ENCODE measurements at regions not wholly inside any gene's neighbourhood (a gene's known extent, or its start where the extent isn't known, plus 50 kb on each side); places are given as distances from the start of the nearest gene placed in this dataset.

DNA sequence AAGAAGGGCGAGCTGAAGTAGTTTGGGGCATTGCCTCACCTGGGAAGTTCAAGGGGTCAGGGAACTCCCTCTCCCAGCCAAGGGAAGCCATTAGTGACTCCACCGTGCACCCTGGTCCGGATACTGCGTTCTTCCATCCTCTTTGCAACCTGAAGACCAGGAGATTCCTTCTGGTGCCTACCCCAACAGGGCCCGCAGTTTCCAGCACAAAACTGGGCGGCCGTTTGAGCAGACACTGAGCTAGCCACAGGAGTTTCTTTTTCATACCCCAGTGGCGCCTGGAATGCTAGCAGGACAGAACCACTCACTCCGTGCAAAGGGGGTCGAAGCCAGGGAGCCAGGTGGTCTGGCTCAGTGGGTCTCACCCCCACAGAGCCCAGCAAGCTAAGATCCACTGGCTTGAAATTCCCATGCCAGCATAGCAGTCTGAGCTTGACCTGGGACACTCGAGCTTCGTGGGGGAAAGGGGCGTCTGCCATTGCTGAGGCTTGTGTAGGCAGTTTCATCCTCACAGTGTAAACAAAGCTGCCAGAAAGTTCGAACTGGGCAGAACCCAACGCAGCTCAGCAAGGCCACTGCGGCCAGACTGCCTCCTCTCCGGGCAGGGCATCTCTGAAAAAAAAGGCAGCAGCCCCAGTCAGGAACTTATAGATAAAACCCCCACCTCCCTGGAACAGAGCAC, 1039.4 kb upstream of the IGFBP7 start:
- no peak overlapping the region for H3K27ac ChIP-seq (ENCODE audit: low read depth, low read length)
- H3K4me1 ChIP-seq (ENCODE audit: control insufficient read depth, insufficient read depth, low read length) = no peaks in the 10 kb centered on the region
- no peaks in the 10 kb centered on the region for H3K36me3 ChIP-seq (ENCODE audit: control insufficient read depth, insufficient read depth, low read length)
- H3K4me3 ChIP-seq (ENCODE audit: low read depth, low read length) = no peak overlapping the region
- no peaks in the 10 kb centered on the region for H3K9me3 ChIP-seq (ENCODE audit: control insufficient read depth, insufficient read depth, low read depth, low read length)
- no peaks in the 10 kb centered on the region for H3K27me3 ChIP-seq (ENCODE audit: control insufficient read depth, insufficient read depth, low read length)
- H3K9ac ChIP-seq (ENCODE audit: low read length) = no peak overlapping the region

DNA sequence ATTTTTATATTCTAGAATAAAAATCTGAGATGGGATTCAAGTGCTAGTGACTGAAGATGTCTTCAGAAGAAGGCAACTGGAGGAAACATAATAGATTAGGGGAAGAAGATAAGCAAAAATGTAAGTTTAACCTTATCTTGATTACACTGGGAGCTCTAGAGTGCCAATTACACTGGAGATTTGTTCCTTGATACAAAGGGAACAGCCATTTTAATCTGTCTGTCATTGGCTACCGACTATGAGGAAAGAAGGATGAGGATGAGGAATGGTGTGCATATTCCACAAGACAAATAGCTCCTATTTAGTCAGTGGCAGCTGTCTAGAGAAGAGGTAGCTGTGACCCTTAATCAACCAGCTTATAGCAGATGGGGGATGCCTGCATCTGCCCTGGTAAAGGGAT, 1034.5 kb upstream of the IGFBP7 start:
- H3K9ac ChIP-seq (ENCODE audit: low read length) = no peak overlapping the region
- H3K27me3 ChIP-seq (ENCODE audit: control insufficient read depth, insufficient read depth, low read length) = no peaks in the 10 kb centered on the region
- H3K4me1 ChIP-seq (ENCODE audit: control insufficient read depth, insufficient read depth, low read length) = no peaks in the 10 kb centered on the region
- no peaks in the 10 kb centered on the region for H3K36me3 ChIP-seq (ENCODE audit: control insufficient read depth, insufficient read depth, low read length)
- H3K27ac ChIP-seq (ENCODE audit: low read depth, low read length) = no peak overlapping the region
- no peaks in the 10 kb centered on the region for H3K9me3 ChIP-seq (ENCODE audit: control insufficient read depth, insufficient read depth, low read depth, low read length)
- no peak overlapping the region for H3K4me3 ChIP-seq (ENCODE audit: low read depth, low read length)

DNA sequence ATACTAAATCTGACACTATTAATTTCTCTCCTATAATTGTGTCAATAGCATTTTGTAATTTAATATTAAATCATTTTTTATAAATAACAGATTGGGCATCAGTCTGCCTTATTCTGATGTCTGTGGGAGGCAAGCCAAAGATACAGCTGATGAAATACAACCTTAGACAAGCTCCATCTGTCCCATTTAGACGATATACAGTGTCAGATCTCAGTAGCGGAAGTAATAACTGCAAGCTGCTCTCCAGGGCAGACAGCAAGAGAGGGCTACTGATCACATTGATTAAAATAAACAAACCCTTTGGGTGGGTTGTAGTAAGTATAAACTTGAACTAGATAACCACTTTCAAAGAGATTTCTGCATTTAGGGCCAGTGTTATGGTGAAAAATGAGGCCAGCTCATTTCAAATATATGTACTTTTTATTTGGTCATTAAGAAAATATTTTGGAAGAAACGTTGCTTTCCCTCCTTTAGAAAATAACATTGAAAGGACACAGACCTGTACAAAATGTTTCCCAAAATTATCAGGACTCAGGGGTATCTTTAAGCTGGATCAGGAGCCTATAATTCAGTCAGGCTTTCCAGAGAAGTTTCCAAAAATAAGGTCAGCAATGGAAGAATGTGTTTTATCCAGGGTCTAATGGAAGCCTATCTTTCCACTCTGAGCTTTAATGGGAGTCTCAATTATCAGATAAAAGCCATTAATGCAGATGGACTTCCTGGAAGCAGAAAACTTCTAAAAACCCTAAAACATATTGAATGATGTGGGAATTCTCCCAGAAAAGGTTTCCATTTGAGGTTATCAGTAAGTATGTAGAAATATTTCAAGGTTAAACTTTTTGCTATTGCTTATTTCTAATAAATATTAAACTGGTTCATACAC, 1028.8 kb upstream of the IGFBP7 start:
- Histone ChIP-seq H3K9ac (ENCODE audit: low read length) (no peak overlapping the region), H3K27me3 (ENCODE audit: control insufficient read depth, insufficient read depth, low read length) (no peaks in the 10 kb centered on the region), H3K9me3 (ENCODE audit: control insufficient read depth, insufficient read depth, low read depth, low read length) (no peaks in the 10 kb centered on the region), H3K36me3 (ENCODE audit: control insufficient read depth, insufficient read depth, low read length) (no peaks in the 10 kb centered on the region), H3K4me1 (ENCODE audit: control insufficient read depth, insufficient read depth, low read length) (no peaks in the 10 kb centered on the region), H3K4me3 (ENCODE audit: low read depth, low read length) (no peak overlapping the region), H3K27ac (ENCODE audit: low read depth, low read length) (no peak overlapping the region)

DNA sequence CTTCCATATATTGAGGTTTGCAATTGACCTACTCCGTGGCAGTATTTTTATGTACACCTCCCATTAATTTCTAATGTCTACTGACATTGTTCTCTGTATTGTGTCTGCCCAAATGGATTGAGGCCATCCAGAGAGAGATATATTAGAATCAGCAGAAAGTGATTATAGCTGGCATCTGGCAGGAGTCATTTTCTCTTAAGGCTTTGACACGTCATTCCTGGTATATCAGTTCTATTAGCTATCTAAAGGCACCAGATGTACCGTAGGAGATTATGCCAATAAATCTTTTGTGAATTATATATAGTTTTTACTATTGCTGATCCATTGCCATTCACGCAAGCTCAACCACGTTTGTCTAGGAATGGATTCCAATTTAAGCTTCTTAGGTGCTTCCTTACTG, 1026.4 kb upstream of the IGFBP7 start:
- no peaks in the 10 kb centered on the region for H3K9me3 ChIP-seq (ENCODE audit: control insufficient read depth, insufficient read depth, low read depth, low read length)
- no peak overlapping the region for H3K9ac ChIP-seq (ENCODE audit: low read length)
- H3K4me1 ChIP-seq (ENCODE audit: control insufficient read depth, insufficient read depth, low read length) = 0 out of 2 replicates have a peak, but pooled peaks cover 2% of the 10 kb centered on the region
- H3K27ac ChIP-seq (ENCODE audit: low read depth, low read length) = no peak overlapping the region
- H3K27me3 ChIP-seq (ENCODE audit: control insufficient read depth, insufficient read depth, low read length) = no peaks in the 10 kb centered on the region
- no peak overlapping the region for H3K4me3 ChIP-seq (ENCODE audit: low read depth, low read length)
- no peaks in the 10 kb centered on the region for H3K36me3 ChIP-seq (ENCODE audit: control insufficient read depth, insufficient read depth, low read length)

DNA sequence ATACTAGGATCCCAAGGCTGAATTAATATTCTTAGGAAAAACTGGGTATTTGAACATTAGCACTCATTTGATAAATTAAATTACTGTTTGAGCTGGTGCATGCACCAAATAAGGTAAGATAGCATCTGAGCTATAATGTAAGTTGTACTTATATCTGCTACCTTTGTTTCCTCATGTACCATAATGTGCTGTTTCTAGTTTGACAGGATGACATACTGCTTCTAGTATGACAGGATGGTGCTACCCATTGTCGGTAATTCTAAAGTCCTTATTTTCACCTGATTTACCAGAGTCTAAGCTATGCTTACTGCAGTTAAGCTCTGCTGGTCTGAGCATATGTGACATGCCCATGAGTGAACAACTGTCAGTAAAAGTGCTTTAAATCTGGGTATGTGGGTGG, 1017.5 kb upstream of the IGFBP7 start:
- no peak overlapping the region for H3K9ac ChIP-seq (ENCODE audit: low read length)
- no peaks in the 10 kb centered on the region for H3K27me3 ChIP-seq (ENCODE audit: control insufficient read depth, insufficient read depth, low read length)
- H3K36me3 ChIP-seq (ENCODE audit: control insufficient read depth, insufficient read depth, low read length) = no peaks in the 10 kb centered on the region
- H3K4me3 ChIP-seq (ENCODE audit: low read depth, low read length) = no peak overlapping the region
- no peaks in the 10 kb centered on the region for H3K9me3 ChIP-seq (ENCODE audit: control insufficient read depth, insufficient read depth, low read depth, low read length)
- H3K4me1 ChIP-seq (ENCODE audit: control insufficient read depth, insufficient read depth, low read length) = 0 out of 2 replicates have a peak, but pooled peaks cover 2% of the 10 kb centered on the region
- no peak overlapping the region for H3K27ac ChIP-seq (ENCODE audit: low read depth, low read length)

DNA sequence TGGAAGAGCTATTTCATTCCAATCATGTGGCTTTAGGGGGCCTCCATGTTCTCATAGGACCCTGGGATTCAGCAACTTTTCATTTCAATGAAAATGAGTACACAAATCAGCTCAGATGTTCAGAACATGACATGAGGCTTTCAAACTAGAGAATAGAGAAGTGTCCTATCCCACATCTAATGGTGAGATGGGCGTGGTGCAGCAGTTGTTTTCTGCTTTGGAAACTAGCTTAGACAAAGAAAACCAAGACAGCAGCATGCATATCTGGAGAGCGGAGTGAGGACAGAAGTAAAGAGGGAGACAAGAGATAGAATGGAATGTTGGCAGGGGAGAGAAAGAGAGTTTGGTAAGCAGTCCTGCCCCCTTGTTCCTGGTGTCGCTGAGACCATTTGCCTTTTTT, 1009.1 kb upstream of the IGFBP7 start:
- Histone ChIP-seq H3K9me3 (ENCODE audit: control insufficient read depth, insufficient read depth, low read depth, low read length) (no peaks in the 10 kb centered on the region), H3K27me3 (ENCODE audit: control insufficient read depth, insufficient read depth, low read length) (no peaks in the 10 kb centered on the region), H3K36me3 (ENCODE audit: control insufficient read depth, insufficient read depth, low read length) (no peaks in the 10 kb centered on the region), H3K9ac (ENCODE audit: low read length) (no peak overlapping the region), H3K27ac (ENCODE audit: low read depth, low read length) (no peak overlapping the region), H3K4me1 (ENCODE audit: control insufficient read depth, insufficient read depth, low read length) (no peaks in the 10 kb centered on the region), H3K4me3 (ENCODE audit: low read depth, low read length) (no peak overlapping the region)

DNA sequence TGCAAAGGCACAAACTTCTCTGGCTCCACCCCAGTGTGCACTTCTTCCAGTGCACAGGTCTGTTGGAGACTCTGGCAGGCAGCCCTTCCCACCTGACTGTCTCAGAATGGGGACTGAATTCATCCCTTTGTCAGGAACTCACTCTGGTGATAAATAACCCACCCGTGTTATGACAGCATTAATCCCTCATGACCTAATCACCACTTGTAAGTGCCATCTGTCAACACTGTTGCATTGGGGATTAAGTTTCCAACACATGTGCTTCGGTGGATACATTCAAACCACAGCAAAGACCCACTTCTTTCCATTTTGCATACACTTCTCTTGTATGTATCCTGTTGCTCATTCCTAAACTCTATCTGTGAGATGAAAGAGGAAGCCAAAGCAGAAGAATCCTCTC, 1002.9 kb upstream of the IGFBP7 start:
- H3K4me1 ChIP-seq (ENCODE audit: control insufficient read depth, insufficient read depth, low read length) = no peaks in the 10 kb centered on the region
- H3K27me3 ChIP-seq (ENCODE audit: control insufficient read depth, insufficient read depth, low read length) = no peaks in the 10 kb centered on the region
- no peak overlapping the region for H3K4me3 ChIP-seq (ENCODE audit: low read depth, low read length)
- no peaks in the 10 kb centered on the region for H3K36me3 ChIP-seq (ENCODE audit: control insufficient read depth, insufficient read depth, low read length)
- no peaks in the 10 kb centered on the region for H3K9me3 ChIP-seq (ENCODE audit: control insufficient read depth, insufficient read depth, low read depth, low read length)
- no peak overlapping the region for H3K27ac ChIP-seq (ENCODE audit: low read depth, low read length)
- no peak overlapping the region for H3K9ac ChIP-seq (ENCODE audit: low read length)

DNA sequence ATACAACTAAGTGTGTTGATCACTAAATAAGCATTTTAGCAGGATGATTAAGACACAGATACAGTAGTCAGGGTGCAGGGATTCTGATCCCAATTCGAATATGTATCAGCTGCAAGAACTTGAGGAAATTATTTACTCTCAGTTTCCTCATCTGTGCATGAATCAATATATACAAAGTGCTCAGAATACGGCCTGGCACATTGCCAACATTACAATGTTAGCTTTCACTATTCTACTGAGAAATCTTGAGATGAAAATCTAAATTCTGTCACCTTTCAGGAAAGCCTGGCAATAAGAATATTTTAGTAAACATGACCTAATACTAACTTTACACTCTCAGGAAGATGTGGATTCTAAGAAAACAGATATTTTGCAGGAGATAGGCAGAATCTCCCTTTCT, 1001.6 kb upstream of the IGFBP7 start:
- Histone ChIP-seq H3K9me3 (ENCODE audit: control insufficient read depth, insufficient read depth, low read depth, low read length) (no peaks in the 10 kb centered on the region), H3K4me1 (ENCODE audit: control insufficient read depth, insufficient read depth, low read length) (no peaks in the 10 kb centered on the region), H3K4me3 (ENCODE audit: low read depth, low read length) (no peak overlapping the region), H3K27ac (ENCODE audit: low read depth, low read length) (no peak overlapping the region), H3K36me3 (ENCODE audit: control insufficient read depth, insufficient read depth, low read length) (no peaks in the 10 kb centered on the region), H3K27me3 (ENCODE audit: control insufficient read depth, insufficient read depth, low read length) (no peaks in the 10 kb centered on the region), H3K9ac (ENCODE audit: low read length) (no peak overlapping the region)

DNA sequence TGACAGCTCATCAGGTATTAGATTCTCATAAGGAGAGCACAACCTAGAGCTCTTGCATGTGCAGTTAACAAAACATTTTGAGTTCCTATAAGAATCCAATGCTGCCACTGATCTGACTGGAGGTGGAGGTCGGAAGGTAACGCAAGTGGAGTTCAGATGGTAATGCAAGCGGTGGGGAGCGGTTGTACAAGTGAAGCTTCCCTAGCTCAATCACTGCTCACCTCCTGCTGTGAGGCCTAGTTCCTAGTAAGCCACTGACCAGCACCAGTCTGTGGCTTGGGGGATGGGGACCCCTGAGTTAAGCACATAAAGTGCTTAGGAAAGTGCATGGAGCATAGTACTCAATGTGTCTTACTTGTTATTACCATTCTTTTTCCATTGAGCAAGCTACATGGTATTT, 983.2 kb upstream of the IGFBP7 start:
- Histone ChIP-seq H3K9ac (ENCODE audit: low read length) (no peak overlapping the region), H3K36me3 (ENCODE audit: control insufficient read depth, insufficient read depth, low read length) (no peaks in the 10 kb centered on the region), H3K27me3 (ENCODE audit: control insufficient read depth, insufficient read depth, low read length) (no peaks in the 10 kb centered on the region), H3K27ac (ENCODE audit: low read depth, low read length) (no peak overlapping the region), H3K4me3 (ENCODE audit: low read depth, low read length) (no peak overlapping the region), H3K9me3 (ENCODE audit: control insufficient read depth, insufficient read depth, low read depth, low read length) (no peaks in the 10 kb centered on the region), H3K4me1 (ENCODE audit: control insufficient read depth, insufficient read depth, low read length) (no peaks in the 10 kb centered on the region; the same call in 1 of the 2 replicates)

DNA sequence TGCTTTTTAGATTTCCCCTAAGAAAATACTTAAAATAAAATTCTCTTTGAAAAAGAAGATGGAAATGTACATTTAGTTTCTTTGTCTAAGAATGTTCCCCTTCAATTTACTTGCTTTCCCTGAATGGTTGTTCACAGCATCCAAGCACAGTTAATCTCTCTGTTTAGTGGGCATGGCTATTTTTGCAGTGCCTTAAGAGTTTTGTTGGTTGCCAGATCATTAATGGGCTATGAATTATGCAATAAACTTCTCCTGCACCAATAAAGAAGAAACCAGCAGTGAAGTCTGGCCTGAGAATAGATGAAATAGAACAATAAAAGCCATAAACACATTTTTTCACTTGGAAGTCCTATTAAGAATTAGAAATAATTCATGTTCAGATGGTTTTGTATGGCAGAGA, 980.4 kb upstream of the IGFBP7 start:
- H3K4me3 ChIP-seq (ENCODE audit: low read depth, low read length) = no peak overlapping the region
- H3K9me3 ChIP-seq (ENCODE audit: control insufficient read depth, insufficient read depth, low read depth, low read length) = no peaks in the 10 kb centered on the region
- H3K27ac ChIP-seq (ENCODE audit: low read depth, low read length) = no peak overlapping the region
- no peaks in the 10 kb centered on the region; the same call in 1 of the 2 replicates for H3K4me1 ChIP-seq (ENCODE audit: control insufficient read depth, insufficient read depth, low read length)
- no peak overlapping the region for H3K9ac ChIP-seq (ENCODE audit: low read length)
- no peaks in the 10 kb centered on the region for H3K36me3 ChIP-seq (ENCODE audit: control insufficient read depth, insufficient read depth, low read length)
- H3K27me3 ChIP-seq (ENCODE audit: control insufficient read depth, insufficient read depth, low read length) = no peaks in the 10 kb centered on the region

DNA sequence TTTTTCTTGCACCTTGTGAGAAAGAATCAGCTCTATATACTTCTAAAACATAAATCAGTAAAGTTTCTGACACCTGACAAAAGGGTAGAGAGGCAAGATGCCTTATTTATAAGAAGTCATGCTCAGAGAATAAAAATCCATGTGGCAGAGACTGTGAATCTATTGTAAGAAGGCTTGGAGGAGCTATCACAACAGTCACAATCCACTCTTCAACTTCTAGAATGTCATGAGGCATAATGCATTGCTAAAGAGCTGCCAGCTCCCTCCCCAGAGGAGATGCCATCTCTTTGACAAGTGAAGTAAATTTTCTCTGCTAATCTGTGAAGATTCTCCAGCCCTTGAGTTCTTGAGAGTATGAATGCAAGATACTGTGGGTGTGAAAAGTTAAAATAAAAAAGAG, 971.2 kb upstream of the IGFBP7 start:
- Histone ChIP-seq H3K27ac (ENCODE audit: low read depth, low read length) (no peak overlapping the region), H3K9ac (ENCODE audit: low read length) (no peak overlapping the region), H3K4me3 (ENCODE audit: low read depth, low read length) (no peak overlapping the region), H3K27me3 (ENCODE audit: control insufficient read depth, insufficient read depth, low read length) (no peaks in the 10 kb centered on the region), H3K4me1 (ENCODE audit: control insufficient read depth, insufficient read depth, low read length) (no peaks in the 10 kb centered on the region), H3K36me3 (ENCODE audit: control insufficient read depth, insufficient read depth, low read length) (no peaks in the 10 kb centered on the region), H3K9me3 (ENCODE audit: control insufficient read depth, insufficient read depth, low read depth, low read length) (no peaks in the 10 kb centered on the region)
